H1 (cell line): ENCODE measurements at regions not wholly inside any gene's neighbourhood (a gene's known extent, or its start where the extent isn't known, plus 50 kb on each side); places are given as distances from the start of the nearest gene placed in this dataset.

Experiments used
- CTCF ChIA-PET: fragments of 300-600 bp; sonication (Branson Sonifier 250); formaldehyde crosslinking; loops from one replicate; lab custom pipeline; 2021; ENCODE audit not compliant: partially characterized antibody; lab: Charles Lee
- POLR2A ChIA-PET: fragments of 300-600 bp; sonication (Branson Sonifier 250); formaldehyde crosslinking; loops from one replicate; lab custom pipeline; 2021; ENCODE audit warnings: inconsistent platforms; ENCODE audit not compliant: partially characterized antibody; lab: Charles Lee
- DNase-seq, 2 experiments: peaks; one replicate each; pipeline versions ENCODE4 v3.0.0 to v3.0.0-alpha.2; 2010 to 2022; ENCODE audit warnings: low spot score in 2 of 2, low read depth in 1 of 2, mixed read lengths in 1 of 2
- FAIRE-seq: peaks from 2 replicates; lab custom pipeline; 2011; peaks lifted over from hg19 to GRCh38; lab: Jason Lieb, UNC
- H2AFZ ChIP-seq: 2 replicates; pipeline ENCODE4 v1.8.1; 2012; ENCODE audit warnings: low read length, inconsistent platforms
- H2AK5ac ChIP-seq: 2 replicates; pipeline ENCODE4 v1.6.1; 2013; ENCODE audit warnings: low read depth, low read length
- H2BK120ac ChIP-seq: replicated peaks from 2 replicates; pipeline ENCODE3; 2013; ENCODE audit warnings: low read depth, low read length, inconsistent platforms
- H2BK12ac ChIP-seq: 2 replicates; pipeline ENCODE4 v1.6.1; 2013; ENCODE audit warnings: low read depth, low read length
- H2BK15ac ChIP-seq: 2 replicates; pipeline ENCODE4 v1.6.1; 2013; ENCODE audit warnings: low read length
- H2BK20ac ChIP-seq: 2 replicates; pipeline ENCODE4 v1.6.1; 2013; ENCODE audit warnings: low read length
- H2BK5ac ChIP-seq: 2 replicates; pipeline ENCODE4 v1.6.1; 2013; ENCODE audit warnings: low read depth, low read length
- H3K14ac ChIP-seq: 2 replicates; pipeline ENCODE4 v1.6.1; 2013; ENCODE audit warnings: inconsistent platforms; ENCODE audit not compliant: insufficient read length
- H3K18ac ChIP-seq: 2 replicates; pipeline ENCODE4 v1.6.1; 2013; ENCODE audit warnings: low read length; ENCODE audit errors: extremely low read depth
- H3K23ac ChIP-seq: 2 replicates; pipeline ENCODE4 v1.6.1; 2013; ENCODE audit warnings: inconsistent platforms; ENCODE audit not compliant: insufficient read length
- H3K23me2 ChIP-seq: 2 replicates; pipeline ENCODE4 v1.6.1; 2013; ENCODE audit warnings: low read depth, low read length
- H3K27ac ChIP-seq: 2 replicates; pipeline ENCODE4 v1.6.1; 2011; ENCODE audit warnings: low read depth, low read length, inconsistent platforms
- H3K27me3 ChIP-seq, 4 experiments: replicated peaks in 1 of 4; 1 replicate in 1 of 4; 2 replicates in 3 of 4; pipeline versions ENCODE4 v1.6.1 to v1.8.1; 2011 to 2013; ENCODE audit warnings: low read length in 3 of 4, mild to moderate bottlenecking in 3 of 4, inconsistent platforms in 2 of 4, mixed read lengths in 2 of 4, moderate library complexity in 1 of 4; ENCODE audit not compliant: control insufficient read depth in 3 of 4, insufficient read depth in 3 of 4; ENCODE audit errors: extremely low read depth in 1 of 4
- H3K36me3 ChIP-seq, 4 experiments: 2 replicates each; pipeline versions ENCODE4 v1.6.1 to v1.8.1; 2011 to 2013; ENCODE audit warnings: mild to moderate bottlenecking in 4 of 4, low read length in 3 of 4, moderate library complexity in 2 of 4, control low read depth in 1 of 4, inconsistent platforms in 1 of 4; ENCODE audit not compliant: insufficient read depth in 4 of 4, control insufficient read depth in 2 of 4
- H3K4ac ChIP-seq: replicated peaks from 2 replicates; pipeline ENCODE3; 2013; ENCODE audit warnings: low read length, low read depth, mixed read lengths, inconsistent platforms; ENCODE audit not compliant: insufficient read length
- H3K4me1 ChIP-seq, 4 experiments: replicated peaks in 1 of 4; 1 replicate in 1 of 4; 2 replicates in 3 of 4; pipeline versions ENCODE4 v1.6.1 to v1.8.1; 2011 to 2013; ENCODE audit warnings: low read length in 3 of 4, inconsistent platforms in 2 of 4, mixed read lengths in 1 of 4; ENCODE audit not compliant: insufficient read depth in 4 of 4, control insufficient read depth in 3 of 4
- H3K4me2 ChIP-seq, 2 experiments: 2 replicates each; pipeline versions ENCODE4 v1.6.1 to v1.8.1; 2011 to 2013; ENCODE audit warnings: low read depth in 2 of 2, low read length in 2 of 2, control low read depth in 1 of 2, inconsistent platforms in 1 of 2, mild to moderate bottlenecking in 1 of 2; ENCODE audit not compliant: insufficient read depth in 1 of 2
- H3K4me3 ChIP-seq, 4 experiments: fragments of 200-600, 300-600 bp in 1 of 4; sonication (generic), shearing (Covaris generic), sonication (Bioruptor Twin) in 1 of 4; 2 replicates each; pipeline versions ENCODE4 v1.5.1 to v1.8.1; 2011 to 2016; ENCODE audit warnings: low read length in 4 of 4, low read depth in 3 of 4, control low read depth in 2 of 4, inconsistent platforms in 2 of 4, mild to moderate bottlenecking in 2 of 4, mixed read lengths in 1 of 4, moderate library complexity in 1 of 4; ENCODE audit not compliant: insufficient read depth in 2 of 4; ENCODE audit errors: extremely low read depth in 1 of 4
- H3K56ac ChIP-seq: replicated peaks from 2 replicates; pipeline ENCODE3; 2013; ENCODE audit warnings: low read depth, mild to moderate bottlenecking, mixed read lengths, low read length, inconsistent platforms; ENCODE audit not compliant: insufficient read length
- H3K79me1 ChIP-seq: 2 replicates; pipeline ENCODE4 v1.6.1; 2013; ENCODE audit warnings: low read depth, low read length, control low read depth
- H3K79me2 ChIP-seq, 2 experiments: 2 replicates each; pipeline versions ENCODE4 v1.6.1 to v1.8.1; 2012 to 2013; ENCODE audit warnings: low read length in 2 of 2, mild to moderate bottlenecking in 2 of 2, inconsistent platforms in 1 of 2; ENCODE audit not compliant: insufficient read depth in 2 of 2, control insufficient read depth in 1 of 2
- H3K9ac ChIP-seq, 4 experiments: replicated peaks in 1 of 4; 1 replicate in 1 of 4; 2 replicates in 3 of 4; pipeline versions ENCODE4 v1.6.1 to v1.8.1; 2011 to 2013; ENCODE audit warnings: low read depth in 3 of 4, low read length in 3 of 4, control low read depth in 2 of 4, mild to moderate bottlenecking in 2 of 4, moderate library complexity in 2 of 4, inconsistent platforms in 1 of 4; ENCODE audit errors: extremely low read depth in 1 of 4
- H3K9me3 ChIP-seq, 2 experiments: 2 replicates each; pipeline versions ENCODE4 v1.6.1 to v1.8.1; 2012 to 2013; ENCODE audit warnings: mild to moderate bottlenecking in 2 of 2, moderate library complexity in 2 of 2, control low read depth in 1 of 2, inconsistent platforms in 1 of 2, low read depth in 1 of 2, low read length in 1 of 2, mixed read lengths in 1 of 2; ENCODE audit not compliant: insufficient read depth in 2 of 2
- H4K20me1 ChIP-seq, 2 experiments: replicated peaks in 1 of 2; 2 replicates each; pipeline versions ENCODE3 to v1.8.1; 2011 to 2013; ENCODE audit warnings: inconsistent platforms in 2 of 2, low read length in 2 of 2, mild to moderate bottlenecking in 1 of 2; ENCODE audit not compliant: insufficient read depth in 2 of 2, control insufficient read depth in 1 of 2
- H4K5ac ChIP-seq: 2 replicates; pipeline ENCODE4 v1.6.1; 2013; ENCODE audit warnings: low read length, low read depth, mixed read lengths, inconsistent platforms; ENCODE audit not compliant: insufficient read length
- H4K8ac ChIP-seq: 2 replicates; pipeline ENCODE4 v1.8.0; 2013; ENCODE audit warnings: mild to moderate bottlenecking, moderate library complexity, low read length, inconsistent platforms; ENCODE audit not compliant: insufficient read depth; ENCODE audit errors: extremely low read depth
- H4K91ac ChIP-seq: replicated peaks from 2 replicates; pipeline ENCODE3; 2013; ENCODE audit warnings: low read length, mixed read lengths, inconsistent platforms; ENCODE audit not compliant: insufficient read length
- CEBPB ChIP-seq: IDR thresholded peaks from 2 replicates; pipeline ENCODE4 v1.6.1; 2012; ENCODE audit warnings: low read depth, low read length
- EZH2 ChIP-seq: fragments of 200-600 bp; sonication (generic); IDR thresholded peaks from 2 replicates; pipeline ENCODE4 v1.7.1; 2012; ENCODE audit warnings: low read depth, mild to moderate bottlenecking, moderate library complexity, low read length, inconsistent platforms; ENCODE audit not compliant: severe bottlenecking
- GTF2F1 ChIP-seq: IDR thresholded peaks from 2 replicates; pipeline ENCODE4 v1.6.1; 2012; ENCODE audit warnings: low read depth, low read length, improper control_type of control experiment, borderline replicate concordance
- SIN3A ChIP-seq, 2 experiments: IDR thresholded peaks in 1 of 2; conservative IDR thresholded peaks in 1 of 2; 2 replicates each; pipeline ENCODE4 v1.6.1; 2011 to 2012; ENCODE audit warnings: low read length in 2 of 2, improper control_type of control experiment in 1 of 2, low read depth in 1 of 2, mild to moderate bottlenecking in 1 of 2
- SIX5 ChIP-seq: IDR thresholded peaks from 2 replicates; pipeline ENCODE4 v1.6.1; 2011; ENCODE audit warnings: mild to moderate bottlenecking, low read depth, low read length
- SP2 ChIP-seq: IDR thresholded peaks from 2 replicates; pipeline ENCODE4 v1.6.1; 2012; ENCODE audit warnings: mild to moderate bottlenecking, low read length, inconsistent platforms
- TAF7 ChIP-seq: optimal IDR thresholded peaks from 2 replicates; pipeline ENCODE3; 2011; ENCODE audit warnings: low read depth, mild to moderate bottlenecking, inconsistent platforms, low read length, moderate library complexity, borderline replicate concordance
- TBP ChIP-seq: IDR thresholded peaks from 2 replicates; pipeline ENCODE4 v1.6.1; 2011; ENCODE audit warnings: low read depth, low read length, improper control_type of control experiment
- TCF12 ChIP-seq: IDR thresholded peaks from 2 replicates; pipeline ENCODE4 v1.6.1; 2011; ENCODE audit warnings: low read depth, mild to moderate bottlenecking, low read length
- YY1 ChIP-seq: IDR thresholded peaks from 2 replicates; pipeline ENCODE4 v1.6.1; 2011; ENCODE audit warnings: low read depth, mild to moderate bottlenecking, low read length
- WGBS, 2 experiments: shearing (Covaris generic) in 1 of 2; methylation state at CpG; one replicate each; pipeline versions ENCODE4 v1.1.6 to v1.1.7; 2013 to 2015; ENCODE audit warnings: low lambda C conversion rate in 2 of 2, mixed read lengths in 2 of 2, inconsistent platforms in 1 of 2, low coverage in 1 of 2, missing lambda C conversion rate in 1 of 2; ENCODE audit not compliant: insufficient replicate concordance in 2 of 2, insufficient coverage in 1 of 2, insufficient read length in 1 of 2; ENCODE audit errors: extremely low coverage in 1 of 2, missing lambda C conversion rate in 1 of 2; 5-methylcytosine and 5-hydroxymethylcytosine counted together
- TF ChIP-seq, protein P1 (sequence below): IDR thresholded peaks from 2 replicates; pipeline ENCODE4 v1.6.1; 2012; ENCODE audit warnings: low read length, inconsistent platforms
- TF ChIP-seq, protein P2 (sequence below): IDR thresholded peaks from 2 replicates; pipeline ENCODE4 v1.6.1; 2011; ENCODE audit warnings: low read depth, mild to moderate bottlenecking, low read length; ENCODE audit not compliant: insufficient read depth

DNA sequence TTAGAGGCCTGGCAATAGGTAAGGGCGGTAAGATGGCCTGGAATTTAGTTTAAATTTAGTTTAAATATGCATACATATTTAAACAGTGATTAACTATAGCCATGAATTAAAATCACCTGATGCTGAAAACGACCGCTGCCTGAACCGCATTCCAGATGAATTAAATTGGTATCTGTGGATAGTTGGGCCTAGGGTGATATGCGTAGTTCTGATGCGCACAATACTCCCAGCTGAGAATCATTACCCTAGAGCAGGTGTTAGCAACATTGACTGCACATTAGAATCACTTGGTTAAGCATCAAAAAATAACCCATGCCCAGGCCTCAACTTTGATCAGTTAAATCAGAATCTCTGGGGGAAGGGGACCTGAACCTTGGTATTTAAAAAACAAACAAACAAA is 432.4 kb downstream of the GBA3 start:
- Histone ChIP-seq H3K9me3 (no peaks in the 10 kb centered on the region), H4K91ac (no peak overlapping the region), H3K36me3 (no peaks in the 10 kb centered on the region), H2BK120ac (no peak overlapping the region), H4K20me1 (no peaks in the 10 kb centered on the region), H4K8ac (no peak overlapping the region), H3K23ac (no peak overlapping the region), H2BK20ac (no peak overlapping the region), H2AFZ (no peak overlapping the region), H2BK12ac (no peak overlapping the region), H3K79me2 (no peaks in the 10 kb centered on the region), H3K4me1 (peaks cover 0 to 3% (median 1%) of the 10 kb centered on the region in 4 experiments; a peak in 1 of 7 replicates), H3K9ac (no peak overlapping the region), H3K27me3 (peaks cover 0 to 1% (median 0%) of the 10 kb centered on the region in 4 experiments; a peak in 1 of 7 replicates), H2BK15ac (no peak overlapping the region), H2BK5ac (no peak overlapping the region), H3K4me3 (no peak overlapping the region), H3K4me2 (no peak overlapping the region), H3K79me1 (no peaks in the 10 kb centered on the region), H3K27ac (no peak overlapping the region), H3K56ac (no peak overlapping the region), H3K23me2 (no peaks in the 10 kb centered on the region; the same call in 1 of the 2 replicates), H3K4ac (no peak overlapping the region), H3K18ac (no peak overlapping the region), H2AK5ac (no peak overlapping the region), H4K5ac (no peak overlapping the region), H3K14ac (no peak overlapping the region)
- no peak for FAIRE-seq
- WGBS, 2 experiments = 95% methylated on average over 6 of the region's 6 CpGs; no CpG with 5 or more reads in 1 of the 2 experiments
- ChIA-PET CTCF (no interaction called here), POLR2A (no interaction called here)
- DNase-seq = no peak
- TF ChIP-seq GTF2F1 (no peak), SIN3A (conservative IDR thresholded peaks at IDR 0.05 in 1 of 2, IDR thresholded peaks at IDR 0.05 in 1 of 2; ENCODE audit: low read depth in 1 of 2, low read length in 2 of 2) (no peak), CEBPB (no peak), SIX5 (no peak), YY1 (no peak), SP2 (no peak), TAF7 (no peak), TBP (no peak), EZH2 (no peak), TCF12 (no peak)
- TF ChIP-seq, protein P1, sequence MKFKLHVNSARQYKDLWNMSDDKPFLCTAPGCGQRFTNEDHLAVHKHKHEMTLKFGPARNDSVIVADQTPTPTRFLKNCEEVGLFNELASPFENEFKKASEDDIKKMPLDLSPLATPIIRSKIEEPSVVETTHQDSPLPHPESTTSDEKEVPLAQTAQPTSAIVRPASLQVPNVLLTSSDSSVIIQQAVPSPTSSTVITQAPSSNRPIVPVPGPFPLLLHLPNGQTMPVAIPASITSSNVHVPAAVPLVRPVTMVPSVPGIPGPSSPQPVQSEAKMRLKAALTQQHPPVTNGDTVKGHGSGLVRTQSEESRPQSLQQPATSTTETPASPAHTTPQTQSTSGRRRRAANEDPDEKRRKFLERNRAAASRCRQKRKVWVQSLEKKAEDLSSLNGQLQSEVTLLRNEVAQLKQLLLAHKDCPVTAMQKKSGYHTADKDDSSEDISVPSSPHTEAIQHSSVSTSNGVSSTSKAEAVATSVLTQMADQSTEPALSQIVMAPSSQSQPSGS = no peak
- TF ChIP-seq, protein P2, sequence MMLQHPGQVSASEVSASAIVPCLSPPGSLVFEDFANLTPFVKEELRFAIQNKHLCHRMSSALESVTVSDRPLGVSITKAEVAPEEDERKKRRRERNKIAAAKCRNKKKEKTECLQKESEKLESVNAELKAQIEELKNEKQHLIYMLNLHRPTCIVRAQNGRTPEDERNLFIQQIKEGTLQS = no peak
